Neural progenitor cell (in vitro differentiated cells): ENCODE measurements at regions not wholly inside any gene's neighbourhood (a gene's known extent, or its start where the extent isn't known, plus 50 kb on each side); places are given as distances from the start of the nearest gene placed in this dataset.

Source experiments
- DNase-seq: peaks from one replicate; pipeline ENCODE4 v3.0.0-alpha.2; 2016; ENCODE audit warnings: low spot score
- H2AFZ ChIP-seq: fragments of 200-600 bp; sonication (generic); replicated peaks from 2 replicates; pipeline ENCODE4 v1.6.1; 2016; ENCODE audit warnings: antibody characterized with exemption
- H3F3A ChIP-seq: fragments of 200-600 bp; sonication (generic); 2 replicates; pipeline ENCODE4 v1.6.1; 2016; ENCODE audit warnings: antibody characterized with exemption, low read depth
- H3K27ac ChIP-seq: fragments of 200-600 bp; sonication (generic); 2 replicates; pipeline ENCODE4 v1.5.1; 2016; ENCODE audit warnings: mild to moderate bottlenecking
- H3K27me3 ChIP-seq: fragments of 200-600 bp; sonication (generic); 2 replicates; pipeline ENCODE4 v1.6.1; 2016; ENCODE audit warnings: mild to moderate bottlenecking, moderate library complexity
- H3K36me3 ChIP-seq: fragments of 200-600 bp; sonication (generic); 2 replicates; pipeline ENCODE4 v1.5.1; 2016
- H3K4me1 ChIP-seq: fragments of 200-600 bp; sonication (generic); 2 replicates; pipeline ENCODE4 v1.6.1; 2016; ENCODE audit warnings: mixed run types
- H3K4me2 ChIP-seq: fragments of 200-600 bp; sonication (generic); 2 replicates; pipeline ENCODE4 v1.6.1; 2016
- H3K4me3 ChIP-seq: fragments of 200-600 bp; sonication (generic); 2 replicates; pipeline ENCODE4 v1.5.1; 2016
- H3K79me2 ChIP-seq: fragments of 200-600 bp; sonication (generic); 2 replicates; pipeline ENCODE4 v1.6.1; 2016; ENCODE audit warnings: low read depth
- H3K9ac ChIP-seq: fragments of 200-600 bp; sonication (generic); 2 replicates; pipeline ENCODE4 v1.6.1; 2016
- H3K9me3 ChIP-seq: fragments of 200-600 bp; sonication (generic); 2 replicates; pipeline ENCODE4 v1.5.1; 2016; ENCODE audit warnings: low read depth
- H4K20me1 ChIP-seq: fragments of 200-600 bp; sonication (generic); 2 replicates; pipeline ENCODE4 v1.6.1; 2016; ENCODE audit warnings: low read depth
- H3K27ac Mint-ChIP-seq: 3 replicates; pipeline ENCODE4 v1.8.0; 2021; ENCODE audit warnings: mixed read lengths
- H3K27me3 Mint-ChIP-seq: 2 replicates; pipeline ENCODE4 v1.8.0; 2022; ENCODE audit warnings: low read depth, mild to moderate bottlenecking, inconsistent platforms, moderate library complexity, mixed read lengths; ENCODE audit not compliant: insufficient read depth
- H3K36me3 Mint-ChIP-seq: 3 replicates; pipeline ENCODE4 v1.8.0; 2021; ENCODE audit warnings: mixed read lengths
- H3K4me1 Mint-ChIP-seq: 3 replicates; pipeline ENCODE4 v1.8.0; 2021; ENCODE audit warnings: mixed read lengths
- H3K4me3 Mint-ChIP-seq: 3 replicates; pipeline ENCODE4 v1.8.0; 2021; ENCODE audit warnings: mild to moderate bottlenecking, moderate library complexity, mixed read lengths
- H3K9me3 Mint-ChIP-seq: 3 replicates; pipeline ENCODE4 v1.8.0; 2020; ENCODE audit warnings: mixed read lengths
- CTCF ChIP-seq: fragments of 200-600 bp; sonication (generic); IDR thresholded peaks from 2 replicates; pipeline ENCODE4 v1.5.1; 2017; ENCODE audit warnings: antibody characterized with exemption, mild to moderate bottlenecking
- EZH2 ChIP-seq: fragments of 200-600 bp; sonication (generic); IDR thresholded peaks from 2 replicates; pipeline ENCODE4 v1.6.1; 2017; ENCODE audit warnings: antibody characterized with exemption, mild to moderate bottlenecking, moderate library complexity
- EZH2phosphoT487 ChIP-seq: fragments of 200-600 bp; sonication (generic); IDR thresholded peaks from 2 replicates; pipeline ENCODE4 v1.6.1; 2017; ENCODE audit warnings: antibody characterized with exemption

DNA sequence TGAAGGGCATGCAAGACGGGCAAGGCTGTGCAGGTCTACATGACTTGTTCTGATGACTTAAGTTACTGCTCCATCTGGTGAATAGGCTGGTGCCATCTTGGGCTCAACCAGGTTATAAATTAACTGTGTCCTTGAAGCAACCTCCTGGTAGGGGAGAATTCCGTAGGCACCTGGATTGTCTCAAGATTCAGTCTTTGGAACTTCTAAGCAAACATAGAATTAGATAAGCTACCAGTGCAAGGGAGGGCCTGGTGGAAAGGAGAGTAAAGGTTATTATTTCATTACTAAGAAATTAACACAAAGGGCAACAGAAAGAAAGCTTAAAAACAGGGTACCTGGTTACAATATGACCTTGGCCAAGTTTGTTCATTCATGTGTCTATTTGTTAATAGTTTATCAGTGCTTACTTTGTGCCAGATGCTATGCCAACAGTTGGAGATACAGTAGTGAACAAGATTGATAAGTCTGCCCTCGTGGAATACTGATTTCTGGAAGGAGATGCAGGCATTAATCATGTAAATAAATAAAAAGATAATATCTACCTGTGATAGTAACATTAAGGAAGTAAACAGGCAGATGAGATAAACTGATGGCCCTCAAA is 107.0 kb upstream of the PALS2 start:
- Histone ChIP-seq H3K36me3 (no peaks in the 10 kb centered on the region), H3K27ac (no peak overlapping the region), H3K27me3 (no peaks in the 10 kb centered on the region), H3K4me3 (no peak overlapping the region), H4K20me1 (no peaks in the 10 kb centered on the region), H2AFZ (no peak overlapping the region), H3K9ac (no peak overlapping the region), H3K4me1 (no peaks in the 10 kb centered on the region), H3F3A (no peaks in the 10 kb centered on the region), H3K4me2 (no peak overlapping the region), H3K9me3 (no peaks in the 10 kb centered on the region), H3K79me2 (no peaks in the 10 kb centered on the region)
- peaks cover 2% of the 10 kb centered on the region for H3K27me3 Mint-ChIP-seq
- no peak overlapping the region for H3K27ac Mint-ChIP-seq
- no peaks in the 10 kb centered on the region for H3K36me3 Mint-ChIP-seq
- no peak for DNase-seq
- H3K9me3 Mint-ChIP-seq, result no peaks in the 10 kb centered on the region
- no peaks in the 10 kb centered on the region for H3K4me1 Mint-ChIP-seq
- TF ChIP-seq EZH2 (no peak), EZH2phosphoT487 (no peak), CTCF (no peak)
- H3K4me3 Mint-ChIP-seq, result no peak overlapping the region

DNA sequence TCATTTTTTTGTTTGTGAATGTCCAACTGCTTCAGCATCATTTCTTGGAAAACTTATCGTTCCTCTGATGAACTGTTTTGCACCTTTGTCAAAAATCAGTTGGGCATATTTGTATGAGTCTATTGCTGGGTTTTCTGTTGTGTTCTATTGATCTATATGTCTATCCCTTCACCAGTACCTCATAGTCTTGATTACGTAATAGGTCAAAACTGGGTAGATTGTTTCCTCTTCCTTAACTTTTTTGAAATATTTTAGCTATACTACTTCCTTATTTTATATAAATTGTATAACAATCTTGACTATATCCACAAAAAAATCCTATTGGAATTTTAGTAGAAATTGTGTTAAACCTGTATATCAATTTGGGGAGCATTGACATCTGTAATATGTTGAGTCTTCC is 104.1 kb upstream of the PALS2 start:
- Mint-ChIP-seq H3K27me3 (no peaks in the 10 kb centered on the region), H3K9me3 (no peaks in the 10 kb centered on the region)
- no peak for DNase-seq

GRCh38 chr7:24472093-24472492 is 101.2 kb upstream of the PALS2 start:
- H3K27ac ChIP-seq, result no peak overlapping the region

More for the DNA sequence above, 104.1 kb upstream of the PALS2 start:
- TF ChIP-seq CTCF (no peak), EZH2phosphoT487 (no peak), EZH2 (no peak)
- no peaks in the 10 kb centered on the region for H3F3A ChIP-seq
- H3K4me1 ChIP-seq, result no peaks in the 10 kb centered on the region
- no peaks in the 10 kb centered on the region for H3K79me2 ChIP-seq
- Mint-ChIP-seq H3K27ac (no peak overlapping the region), H3K36me3 (no peaks in the 10 kb centered on the region), H3K4me3 (no peak overlapping the region), H3K4me1 (no peaks in the 10 kb centered on the region)
- H2AFZ ChIP-seq, result no peak overlapping the region
- H3K36me3 ChIP-seq, result no peaks in the 10 kb centered on the region
- H4K20me1 ChIP-seq, result no peaks in the 10 kb centered on the region
- H3K9me3 ChIP-seq, result no peaks in the 10 kb centered on the region
- H3K4me2 ChIP-seq, result no peak overlapping the region
- no peaks in the 10 kb centered on the region for H3K27me3 ChIP-seq
- no peak overlapping the region for H3K9ac ChIP-seq
- no peak overlapping the region for H3K4me3 ChIP-seq
- no peak overlapping the region for H3K27ac ChIP-seq

More at GRCh38 chr7:24472093-24472492, 101.2 kb upstream of the PALS2 start:
- TF ChIP-seq EZH2, result no peak
- TF ChIP-seq CTCF, result no peak
- no peak for TF ChIP-seq EZH2phosphoT487
- Mint-ChIP-seq H3K9me3 (no peaks in the 10 kb centered on the region), H3K27me3 (no peaks in the 10 kb centered on the region), H3K27ac (no peak overlapping the region), H3K4me1 (peaks cover 4% of the 10 kb centered on the region), H3K4me3 (no peak overlapping the region), H3K36me3 (no peaks in the 10 kb centered on the region)
- Histone ChIP-seq H3F3A (no peaks in the 10 kb centered on the region), H3K4me3 (no peak overlapping the region), H3K4me1 (no peaks in the 10 kb centered on the region), H3K4me2 (no peak overlapping the region), H4K20me1 (no peaks in the 10 kb centered on the region), H3K9me3 (no peaks in the 10 kb centered on the region), H3K36me3 (no peaks in the 10 kb centered on the region), H2AFZ (no peak overlapping the region), H3K27me3 (no peaks in the 10 kb centered on the region), H3K9ac (no peak overlapping the region), H3K79me2 (no peaks in the 10 kb centered on the region)
- DNase-seq, result no peak
